HTR-8/SVneo (cell line): ENCODE measurements at regions not wholly inside any gene's neighbourhood (a gene's known extent, or its start where the extent isn't known, plus 50 kb on each side); places are given as distances from the start of the nearest gene placed in this dataset.
"Not testable (repeated sequence)": the region's sequence is repeated elsewhere in the genome, so short reads cannot be mapped to it uniquely, and the experiment has no call there.

Experiments
- DNase-seq: peaks from one replicate; pipeline ENCODE4 v3.0.0; 2011; ENCODE audit warnings: low spot score, mixed read lengths; ENCODE audit not compliant: insufficient read length
- FAIRE-seq: peaks from 2 replicates; lab custom pipeline; 2011; peaks lifted over from hg19 to GRCh38; lab: Jason Lieb, UNC

DNA sequence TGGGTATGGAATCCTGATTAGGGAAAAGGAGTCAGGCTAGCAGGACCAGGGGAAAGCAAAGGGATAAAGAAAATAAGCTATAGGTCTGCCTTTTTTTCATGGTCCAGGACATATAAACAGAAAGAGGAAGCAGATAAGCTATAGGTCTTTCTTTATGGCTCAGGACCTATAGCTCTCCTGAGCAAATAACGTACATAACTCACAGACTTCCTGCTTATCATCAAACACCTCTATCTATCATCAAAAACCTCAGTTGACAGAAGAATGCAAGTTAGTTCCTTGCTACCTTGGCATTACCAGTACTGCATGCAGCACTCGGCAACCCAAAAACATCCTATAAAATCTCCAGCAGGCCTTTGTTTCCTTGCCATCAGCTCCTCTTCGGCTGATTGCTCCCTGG lies 238.7 kb upstream of the OR4E1 start:
- DNase-seq (no peak), FAIRE-seq (no peak)

GRCh38 chr14:21911877-21912276 lies 238.3 kb upstream of the OR4E1 start:
- FAIRE-seq: no peak
- no peak for DNase-seq

DNA sequence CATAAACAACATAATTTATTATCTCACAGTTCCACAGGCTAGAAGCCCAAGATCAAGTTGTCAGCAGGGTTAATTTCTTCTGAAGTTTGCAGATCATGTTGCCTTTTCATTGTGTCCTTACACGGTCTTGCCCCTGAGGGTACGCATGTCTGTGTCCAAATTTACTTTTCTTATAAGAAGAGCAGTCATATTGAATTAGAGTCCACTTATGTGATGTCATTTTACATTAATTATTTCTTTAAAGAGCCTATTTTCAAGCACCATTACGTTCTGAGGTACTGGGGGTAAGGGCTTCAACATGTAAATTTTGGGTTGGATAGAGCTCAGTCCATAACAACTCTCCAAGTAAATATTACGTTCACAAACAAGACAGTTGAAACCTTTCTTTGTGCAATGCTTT lies 236.6 kb upstream of the OR4E1 start:
- FAIRE-seq: no peak
- no peak for DNase-seq

GRCh38 chr14:21902561-21903181 lies 229.1 kb upstream of the OR4E1 start:
- FAIRE-seq (no peak), DNase-seq (no peak)

- DNase-seq, FAIRE-seq: not testable (repeated sequence)
Measured at GRCh38 chr14:21894898-21895194, 221.2 kb upstream of the OR4E1 start.

GRCh38 chr14:21894003-21894897 lies 220.6 kb upstream of the OR4E1 start:
- FAIRE-seq: peak; percentile 73
- no peak for DNase-seq

DNA sequence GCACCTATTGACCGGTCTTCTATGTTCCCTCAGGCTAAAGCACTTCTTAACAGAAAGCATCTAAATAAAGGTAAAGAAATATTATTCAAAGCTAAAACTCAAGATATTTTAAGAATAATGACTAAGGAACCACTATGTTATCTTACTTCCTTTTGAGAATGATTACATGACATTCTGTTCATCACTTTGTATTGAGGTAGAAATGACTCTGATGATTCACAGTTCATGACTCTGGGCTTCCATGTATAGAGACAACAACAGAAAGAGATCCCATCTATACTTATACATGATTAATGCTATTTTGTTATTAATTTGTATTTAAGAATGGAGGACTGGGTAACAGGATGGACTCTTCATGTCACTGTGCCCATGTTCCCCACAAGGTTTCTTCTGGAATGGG lies 218.3 kb upstream of the OR4E1 start:
- FAIRE-seq: no peak
- DNase-seq: no peak

- DNase-seq (no peak), FAIRE-seq (no peak)
Measured at GRCh38 chr14:21884995-21885394, 211.4 kb upstream of the OR4E1 start.

DNA sequence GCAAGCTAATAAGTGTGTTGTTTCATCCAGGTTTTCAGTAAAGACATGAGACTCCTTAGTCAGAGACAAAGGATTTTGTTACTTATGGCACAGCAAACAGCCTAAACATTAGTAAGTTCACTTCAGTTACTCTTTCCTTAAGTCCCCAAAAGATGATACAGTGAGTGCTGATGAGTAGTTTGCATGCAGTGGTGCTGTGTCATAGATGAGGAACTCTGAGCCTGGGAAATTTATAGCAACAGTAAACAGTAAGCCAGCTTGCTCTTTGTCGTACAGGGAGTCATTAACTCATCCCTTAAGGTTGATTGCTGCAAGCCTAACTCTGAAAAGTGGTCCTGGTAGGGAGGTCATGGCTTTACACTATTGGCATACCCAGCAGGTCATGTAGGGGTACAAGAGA lies 208.6 kb upstream of the OR4E1 start:
- no peak for FAIRE-seq
- DNase-seq: no peak

DNA sequence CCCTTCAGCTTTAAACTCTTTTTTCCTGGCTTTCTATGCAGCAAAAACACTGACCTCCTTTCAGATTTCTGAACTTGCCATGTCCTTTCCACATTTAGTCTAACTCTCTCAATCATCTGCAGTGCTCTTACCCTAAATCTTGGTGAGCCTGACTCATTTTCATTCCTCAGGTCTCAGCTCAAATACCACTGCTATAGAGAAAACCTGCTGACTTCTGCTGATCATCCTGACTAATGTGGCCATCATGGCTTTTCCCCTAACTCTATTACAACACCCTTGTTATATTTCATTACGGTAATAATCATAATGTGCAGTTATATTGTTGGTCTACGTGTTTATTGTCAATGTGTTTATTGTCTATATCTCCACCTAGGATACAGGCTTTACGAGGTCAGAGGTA lies 207.3 kb upstream of the OR4E1 start:
- FAIRE-seq (no peak), DNase-seq (no peak)

DNA sequence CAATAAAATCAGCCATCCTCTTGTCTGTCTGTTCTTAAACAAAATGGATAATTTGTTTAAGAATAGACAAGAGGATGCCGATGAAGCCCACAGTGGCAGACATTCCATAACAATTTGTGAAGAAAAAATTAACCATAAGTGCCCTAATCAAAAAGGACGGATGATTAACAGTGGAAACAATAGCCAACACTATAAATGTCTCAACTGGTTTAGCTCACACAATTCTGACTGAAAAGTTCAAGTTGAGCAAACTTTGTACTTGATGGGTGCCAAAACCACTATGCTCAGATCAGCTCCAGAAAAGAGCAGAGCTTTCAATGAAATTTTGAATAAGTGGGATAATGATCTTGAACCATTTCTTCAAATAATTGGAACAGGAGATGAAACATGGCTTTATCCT lies 202.2 kb upstream of the OR4E1 start:
- DNase-seq: no peak
- FAIRE-seq: no peak

GRCh38 chr14:21874946-21875345 lies 201.3 kb upstream of the OR4E1 start:
- DNase-seq: no peak
- no peak for FAIRE-seq

GRCh38 chr14:21874167-21874566 lies 200.5 kb upstream of the OR4E1 start:
- DNase-seq (no peak), FAIRE-seq (no peak)

DNA sequence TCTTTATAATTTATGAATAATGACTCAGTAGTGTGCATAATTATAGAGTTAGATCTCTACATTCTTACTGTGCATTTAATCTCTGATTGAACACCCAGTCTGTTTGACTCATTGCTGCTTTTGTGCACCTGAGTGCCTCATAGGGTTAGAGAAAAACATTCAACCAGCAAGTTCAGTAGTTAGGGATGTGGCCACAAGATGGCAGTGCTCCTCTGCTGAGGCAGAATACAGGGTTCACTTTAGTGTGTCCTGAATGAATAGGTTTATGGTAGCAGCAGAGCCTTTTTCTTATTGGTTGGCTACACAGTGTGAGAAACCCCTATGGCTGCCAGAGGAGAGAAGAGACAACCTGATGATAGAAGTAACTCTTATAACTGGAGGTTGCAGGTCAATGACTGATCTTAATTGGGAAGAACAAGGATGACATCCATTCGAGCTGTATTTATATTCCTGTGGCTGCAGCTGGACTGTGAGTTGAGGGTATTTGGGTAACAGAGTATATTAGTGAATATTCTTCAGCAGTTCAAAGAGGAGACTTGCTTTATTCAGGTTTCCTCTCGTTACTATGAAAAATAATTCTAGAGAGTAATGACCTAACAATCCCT lies 194.9 kb upstream of the OR4E1 start:
- DNase-seq (peak; percentile 5), FAIRE-seq (peak; percentile 26)

DNA sequence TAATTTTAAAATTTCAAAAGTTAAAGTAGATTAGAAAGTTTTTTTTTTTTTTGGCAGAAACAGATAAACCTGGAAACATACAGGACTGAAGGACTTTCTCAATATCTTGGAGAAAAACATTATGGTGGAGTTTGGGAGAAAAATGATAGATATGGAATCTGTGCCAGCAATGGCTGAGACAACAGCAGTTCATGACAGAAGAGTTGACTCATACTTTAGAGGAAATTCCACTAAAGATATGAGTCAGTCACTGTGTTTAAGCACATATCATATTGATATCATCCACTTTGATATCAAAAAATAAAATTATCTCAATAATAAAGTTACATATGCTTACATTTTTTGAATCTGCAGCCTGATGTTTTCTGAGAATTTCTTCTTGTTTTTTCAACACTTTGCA lies 193.9 kb upstream of the OR4E1 start:
- DNase-seq (no peak), FAIRE-seq (no peak)

DNA sequence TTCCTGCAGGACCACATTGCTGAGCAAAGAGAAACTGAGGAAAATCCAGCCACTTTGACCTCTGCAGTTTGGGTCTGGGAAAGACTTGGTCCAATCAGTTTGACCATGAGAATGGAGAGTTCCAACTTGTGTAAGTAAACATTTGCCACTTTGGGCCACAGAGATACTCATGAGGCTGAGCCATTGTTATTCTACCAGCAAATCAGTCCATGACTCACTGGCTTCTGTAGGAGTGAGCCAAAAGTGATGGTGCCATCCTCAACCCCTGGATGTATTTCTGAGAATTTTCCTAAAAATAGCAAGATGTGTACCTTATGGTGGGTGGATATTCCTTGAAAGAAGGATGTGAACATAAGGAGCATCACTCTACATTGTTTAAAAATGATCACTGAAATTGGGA lies 192.9 kb upstream of the OR4E1 start:
- no peak for FAIRE-seq
- no peak for DNase-seq

GRCh38 chr14:21863289-21863688 lies 189.7 kb upstream of the OR4E1 start:
- DNase-seq: no peak
- FAIRE-seq: no peak

GRCh38 chr14:21861153-21861552 lies 187.5 kb upstream of the OR4E1 start:
- no peak for FAIRE-seq

GRCh38 chr14:21860172-21860571 lies 186.6 kb upstream of the OR4E1 start:
- FAIRE-seq: no peak
- DNase-seq: no peak

More at GRCh38 chr14:21861153-21861552, 187.5 kb upstream of the OR4E1 start:
- no peak for DNase-seq

- no peak for FAIRE-seq
- DNase-seq: no peak
Measured at GRCh38 chr14:21852775-21853174, 179.2 kb upstream of the OR4E1 start.

GRCh38 chr14:21852061-21852664 lies 178.5 kb upstream of the OR4E1 start:
- DNase-seq: peak; percentile 3
- no peak for FAIRE-seq
